Muscle of arm (tissue), 1 donor: ENCODE measurements at regions not wholly inside any gene's neighbourhood (a gene's known extent, or its start where the extent isn't known, plus 50 kb on each side); places are given as distances from the start of the nearest gene placed in this dataset.
"Not testable (repeated sequence)": the region's sequence is repeated elsewhere in the genome, so short reads cannot be mapped to it uniquely, and the experiment has no call there.

Experiments used
- DNase-seq: peaks from one replicate; pipeline ENCODE4 v3.0.0-alpha.2; 2013

GRCh38 chr19:28296506-28296905 is 916.4 kb downstream of the UQCRFS1 start:
- no peak for DNase-seq

GRCh38 chr19:28294975-28295374 is 918.0 kb downstream of the UQCRFS1 start:
- not testable (repeated sequence) for DNase-seq

GRCh38 chr19:28294395-28294794 is 918.6 kb downstream of the UQCRFS1 start:
- no peak for DNase-seq

GRCh38 chr19:28293685-28294084 is 919.3 kb downstream of the UQCRFS1 start:
- no peak for DNase-seq

- DNase-seq = no peak
These were observed 920.0 kb downstream of the UQCRFS1 start for GRCh38 chr19:28292822-28293500.

GRCh38 chr19:28291874-28292273 is 921.1 kb downstream of the UQCRFS1 start:
- DNase-seq = no peak

- no peak for DNase-seq
These were observed 921.8 kb downstream of the UQCRFS1 start for GRCh38 chr19:28290963-28291657.

GRCh38 chr19:28289295-28290063 is 923.5 kb downstream of the UQCRFS1 start:
- DNase-seq = no peak

GRCh38 chr19:28288572-28289264 is 924.2 kb downstream of the UQCRFS1 start:
- DNase-seq = no peak

- no peak for DNase-seq
These were observed 927.0 kb downstream of the UQCRFS1 start for GRCh38 chr19:28285917-28286316.

- no peak for DNase-seq
These were observed 927.9 kb downstream of the UQCRFS1 start for GRCh38 chr19:28285078-28285477.

- DNase-seq = no peak
These were observed 928.6 kb downstream of the UQCRFS1 start for GRCh38 chr19:28284389-28284788.

- no peak for DNase-seq
These were observed 929.4 kb downstream of the UQCRFS1 start for GRCh38 chr19:28283592-28283991.

GRCh38 chr19:28281676-28282075 is 931.3 kb downstream of the UQCRFS1 start:
- no peak for DNase-seq

- no peak for DNase-seq
These were observed 948.4 kb downstream of the UQCRFS1 start for GRCh38 chr19:28264556-28264955.

GRCh38 chr19:28258829-28259228 is 954.1 kb downstream of the UQCRFS1 start:
- no peak for DNase-seq

- no peak for DNase-seq
These were observed 955.6 kb downstream of the UQCRFS1 start for GRCh38 chr19:28257396-28257795.

GRCh38 chr19:28247243-28247642 is 965.7 kb downstream of the UQCRFS1 start:
- no peak for DNase-seq

- no peak for DNase-seq
These were observed 967.0 kb downstream of the UQCRFS1 start for GRCh38 chr19:28245937-28246336.

- no peak for DNase-seq
These were observed 968.0 kb downstream of the UQCRFS1 start for GRCh38 chr19:28244966-28245365.

GRCh38 chr19:28242317-28242927 is 970.5 kb downstream of the UQCRFS1 start:
- peak; percentile 9 for DNase-seq

- DNase-seq = no peak
These were observed 973.7 kb downstream of the UQCRFS1 start for GRCh38 chr19:28239270-28239669.
